ENCODE measurements at regions not wholly inside any gene's neighbourhood (a gene's known extent, or its start where the extent isn't known, plus 50 kb on each side); places are given as distances from the start of the nearest gene placed in this dataset.

DNA sequence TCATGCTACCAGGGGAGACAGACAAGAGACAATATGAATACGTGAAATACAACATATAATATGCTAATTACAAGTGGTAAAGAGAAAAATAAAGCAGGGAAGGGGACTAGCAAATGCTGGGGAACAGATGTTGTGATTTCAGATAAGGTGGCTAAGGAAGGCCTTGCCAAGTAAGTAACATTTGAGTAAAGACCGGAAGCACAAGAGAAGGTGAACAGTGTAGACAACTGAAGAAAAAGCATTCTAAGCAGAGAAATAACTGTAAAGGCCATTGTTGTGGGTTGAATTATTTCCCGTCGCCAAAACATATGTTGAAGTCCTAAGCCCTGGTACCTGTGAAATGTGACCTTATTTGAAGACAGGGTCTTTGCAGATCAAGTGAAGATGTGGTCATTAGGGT lies 63.7 kb upstream of the EED start:
- no peak for TF ChIP-seq POLR2A (IDR thresholded peaks at IDR 0.05)
- TF ChIP-seq, protein P1, sequence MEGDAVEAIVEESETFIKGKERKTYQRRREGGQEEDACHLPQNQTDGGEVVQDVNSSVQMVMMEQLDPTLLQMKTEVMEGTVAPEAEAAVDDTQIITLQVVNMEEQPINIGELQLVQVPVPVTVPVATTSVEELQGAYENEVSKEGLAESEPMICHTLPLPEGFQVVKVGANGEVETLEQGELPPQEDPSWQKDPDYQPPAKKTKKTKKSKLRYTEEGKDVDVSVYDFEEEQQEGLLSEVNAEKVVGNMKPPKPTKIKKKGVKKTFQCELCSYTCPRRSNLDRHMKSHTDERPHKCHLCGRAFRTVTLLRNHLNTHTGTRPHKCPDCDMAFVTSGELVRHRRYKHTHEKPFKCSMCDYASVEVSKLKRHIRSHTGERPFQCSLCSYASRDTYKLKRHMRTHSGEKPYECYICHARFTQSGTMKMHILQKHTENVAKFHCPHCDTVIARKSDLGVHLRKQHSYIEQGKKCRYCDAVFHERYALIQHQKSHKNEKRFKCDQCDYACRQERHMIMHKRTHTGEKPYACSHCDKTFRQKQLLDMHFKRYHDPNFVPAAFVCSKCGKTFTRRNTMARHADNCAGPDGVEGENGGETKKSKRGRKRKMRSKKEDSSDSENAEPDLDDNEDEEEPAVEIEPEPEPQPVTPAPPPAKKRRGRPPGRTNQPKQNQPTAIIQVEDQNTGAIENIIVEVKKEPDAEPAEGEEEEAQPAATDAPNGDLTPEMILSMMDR (IDR thresholded peaks at IDR 0.05) = no peak
